Activated CD8-positive, alpha-beta memory T cell treated with anti-CD3 and anti-CD28 coated beads, Interleukin-2, amount 10 ng/mL, durations not matched to agents 7 days and 5 days (primary cell): ENCODE measurements at regions not wholly inside any gene's neighbourhood (a gene's known extent, or its start where the extent isn't known, plus 50 kb on each side); places are given as distances from the start of the nearest gene placed in this dataset.

ENCODE experiments used
- ATAC-seq: fragments of 150-1000 bp; cut with Tn5 transposase; one replicate; pipeline ENCODE4 v1.10.0; 2021; ENCODE audit warnings: moderate library complexity
- CTCF ChIA-PET: fragments of 350-600 bp; sonication (Branson Sonifier 250); formaldehyde crosslinking; loops from one replicate; lab custom pipeline; 2021; ENCODE audit warnings: antibody characterized with exemption; lab: Charles Lee
- DNase-seq: peaks from one replicate; pipeline ENCODE4 v3.0.0-alpha.2; 2020
- H3K27ac Mint-ChIP-seq: one replicate; pipeline ENCODE4 v1.8.0; 2021; ENCODE audit warnings: mild to moderate bottlenecking, mixed read lengths
- H3K27me3 Mint-ChIP-seq: one replicate; pipeline ENCODE4 v1.8.0; 2021; ENCODE audit warnings: mixed read lengths
- H3K36me3 Mint-ChIP-seq: one replicate; pipeline ENCODE4 v1.8.0; 2021; ENCODE audit warnings: mild to moderate bottlenecking, mixed read lengths
- H3K4me1 Mint-ChIP-seq: one replicate; pipeline ENCODE4 v1.8.0; 2021; ENCODE audit warnings: mixed read lengths
- H3K4me3 Mint-ChIP-seq: one replicate; pipeline ENCODE4 v1.8.0; 2021; ENCODE audit warnings: mild to moderate bottlenecking, moderate library complexity, mixed read lengths
- H3K9me3 Mint-ChIP-seq: one replicate; pipeline ENCODE4 v1.8.0; 2022; ENCODE audit warnings: low read depth, mixed read lengths

DNA sequence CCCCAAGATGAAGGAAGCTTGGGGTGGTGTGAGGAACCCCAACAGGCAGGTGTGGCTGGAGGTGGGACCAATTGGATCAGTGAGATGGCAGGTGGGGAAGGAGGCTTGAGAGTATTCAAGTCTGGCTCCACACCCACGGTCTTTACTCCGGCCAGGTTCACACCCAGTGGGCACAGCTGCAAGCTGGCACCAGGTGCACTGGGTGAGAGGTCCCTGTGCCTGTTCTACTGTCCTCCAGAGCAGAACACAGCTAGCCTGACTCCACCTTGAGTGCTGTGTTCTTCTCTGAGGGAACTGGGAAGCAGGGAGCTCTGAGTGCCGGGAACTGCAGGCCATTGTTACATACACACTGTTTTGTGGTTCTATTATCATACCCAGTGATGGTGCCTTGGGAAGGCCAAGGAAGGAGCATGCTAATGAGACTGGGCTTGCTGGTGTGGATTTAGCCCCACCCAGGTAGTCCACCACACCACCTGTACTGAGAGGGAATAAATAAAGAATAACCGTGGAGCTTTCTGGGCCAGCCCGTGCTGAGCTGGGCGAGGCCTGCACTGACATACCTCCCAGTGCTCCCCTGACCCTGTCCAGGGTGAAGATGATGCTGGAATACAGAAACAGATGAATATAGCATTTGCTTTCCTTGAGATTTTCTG lies 93.4 kb downstream of the ABHD5 start:
- Mint-ChIP-seq H3K36me3 (no peaks in the 10 kb centered on the region), H3K4me3 (no peak overlapping the region), H3K9me3 (no peaks in the 10 kb centered on the region), H3K27me3 (peaks cover 5% of the 10 kb centered on the region), H3K4me1 (no peaks in the 10 kb centered on the region), H3K27ac (no peak overlapping the region)
- CTCF ChIA-PET: interaction anchor here (1.5 kb wide), 1 partner anchor 15 kb away, joined by 4 read pairs; no protein-coding TSS in a partner anchor
- ATAC-seq (no peak), DNase-seq (no peak)

DNA sequence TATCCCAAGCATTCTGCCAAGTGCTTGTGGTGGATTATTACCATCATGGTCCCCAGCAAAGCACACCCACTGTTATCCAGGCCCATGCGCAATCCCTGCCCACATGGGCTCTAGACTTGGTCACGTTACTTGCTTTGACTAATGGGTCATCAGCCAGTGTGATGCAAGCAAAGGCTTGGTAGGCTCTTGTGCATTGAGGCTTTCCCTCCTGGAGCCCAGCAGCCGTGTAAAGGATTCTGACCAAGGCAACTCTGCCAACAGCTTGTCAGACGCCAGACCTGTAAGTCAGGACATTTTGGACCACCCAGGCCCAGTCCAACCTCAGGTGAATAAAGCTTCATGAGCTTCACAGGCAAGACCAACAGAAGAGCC lies 93.9 kb downstream of the ABHD5 start:
- Mint-ChIP-seq H3K36me3 (no peaks in the 10 kb centered on the region), H3K4me1 (no peaks in the 10 kb centered on the region), H3K27me3 (peaks cover 6% of the 10 kb centered on the region), H3K9me3 (no peaks in the 10 kb centered on the region), H3K27ac (no peak overlapping the region), H3K4me3 (no peak overlapping the region)
- CTCF ChIA-PET: interaction anchor here (1.5 kb wide), 1 partner anchor 16 kb away, joined by 4 read pairs; no protein-coding TSS in a partner anchor
- no peak for ATAC-seq
- no peak for DNase-seq

DNA sequence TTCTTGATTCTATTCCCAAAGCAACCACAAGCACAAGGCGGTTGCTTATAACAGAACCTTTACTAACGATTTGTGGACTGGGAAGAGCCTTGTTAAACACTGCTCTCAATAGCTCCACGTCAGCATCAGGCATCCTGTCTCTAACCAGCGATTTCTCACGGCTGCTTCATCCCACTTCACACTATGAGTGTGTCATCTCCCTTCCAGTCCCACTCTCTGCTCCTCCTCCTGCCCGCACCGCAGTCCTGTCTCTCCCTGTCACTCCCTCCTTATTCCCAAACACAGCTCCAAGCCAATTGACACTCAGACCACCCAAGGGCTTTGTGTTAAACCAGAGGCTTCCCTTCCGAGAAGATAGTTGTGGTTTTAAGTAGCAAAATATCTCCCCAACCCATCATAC lies 94.8 kb downstream of the ABHD5 start:
- Mint-ChIP-seq H3K27ac (no peak overlapping the region), H3K9me3 (no peaks in the 10 kb centered on the region), H3K27me3 (peaks cover 12% of the 10 kb centered on the region), H3K4me1 (no peaks in the 10 kb centered on the region), H3K36me3 (no peaks in the 10 kb centered on the region), H3K4me3 (no peak overlapping the region)
- ATAC-seq: no peak
- CTCF ChIA-PET: no interaction called here
- DNase-seq: no peak

DNA sequence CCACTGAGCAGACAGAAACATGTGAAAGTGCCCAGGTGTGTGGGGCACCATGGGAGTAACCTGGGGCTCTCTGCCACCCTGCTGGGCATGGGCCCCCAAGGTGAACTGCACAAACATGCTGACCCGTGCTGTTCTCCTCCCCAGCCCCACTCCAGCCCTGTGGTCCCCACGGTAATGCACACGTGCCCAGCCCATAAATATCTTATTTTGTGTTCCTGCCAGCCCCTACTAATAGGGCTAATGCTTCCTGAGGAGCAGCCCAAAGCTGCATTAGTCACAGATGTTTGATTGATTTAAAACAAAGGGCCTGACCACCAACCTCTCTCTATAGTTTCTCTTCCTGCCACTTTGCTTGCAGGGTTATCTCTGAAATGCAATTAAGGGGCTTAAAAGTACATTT lies 95.4 kb downstream of the ABHD5 start:
- CTCF ChIA-PET: no interaction called here
- H3K27ac Mint-ChIP-seq: no peak overlapping the region
- H3K4me1 Mint-ChIP-seq: no peaks in the 10 kb centered on the region
- H3K9me3 Mint-ChIP-seq: no peaks in the 10 kb centered on the region
- H3K36me3 Mint-ChIP-seq: no peaks in the 10 kb centered on the region
- no peak overlapping the region for H3K4me3 Mint-ChIP-seq
- H3K27me3 Mint-ChIP-seq: peaks cover 13% of the 10 kb centered on the region
- ATAC-seq: no peak
- no peak for DNase-seq

DNA sequence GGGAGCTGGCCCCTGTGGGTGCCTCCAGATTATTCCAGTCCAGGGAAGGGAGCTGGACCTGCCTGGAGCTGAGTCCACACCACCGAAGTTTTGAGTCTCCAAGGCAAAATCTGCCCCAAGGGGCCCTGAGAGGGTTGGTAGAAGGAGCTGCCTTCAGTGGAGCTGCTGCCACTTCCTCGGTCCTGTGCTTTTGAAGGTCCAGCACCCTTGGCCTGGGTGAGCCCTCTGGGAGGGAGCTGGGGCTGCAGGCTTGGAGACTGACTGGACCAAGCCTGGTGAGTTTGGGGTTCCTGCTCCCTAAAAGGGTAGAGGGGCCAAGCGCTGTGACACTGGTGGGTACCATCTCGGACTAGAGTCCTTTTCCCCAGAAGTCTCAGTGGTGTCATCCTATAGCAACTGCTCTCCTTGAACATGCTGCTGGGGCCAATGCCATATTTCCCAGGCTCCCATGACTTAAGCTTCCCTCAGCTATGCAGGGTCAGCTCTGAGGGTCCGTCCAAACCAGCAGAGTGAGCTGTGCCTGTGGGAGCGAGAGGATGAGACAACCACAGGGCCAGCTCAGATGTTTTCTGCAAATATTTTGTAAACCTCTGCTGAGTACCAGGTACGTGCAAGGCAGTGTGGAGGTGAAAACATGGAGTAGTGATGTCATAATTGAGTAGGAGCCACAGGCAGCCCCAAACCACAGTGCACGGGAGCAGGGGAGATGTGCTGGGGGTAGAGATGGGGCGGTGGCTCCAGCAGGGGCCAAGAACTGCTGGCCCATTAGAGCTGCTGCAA lies 96.0 kb downstream of the ABHD5 start:
- DNase-seq: no peak
- Mint-ChIP-seq H3K4me3 (no peak overlapping the region), H3K36me3 (no peaks in the 10 kb centered on the region), H3K4me1 (no peaks in the 10 kb centered on the region), H3K27ac (no peak overlapping the region), H3K9me3 (no peaks in the 10 kb centered on the region), H3K27me3 (peaks cover 16% of the 10 kb centered on the region)
- CTCF ChIA-PET: no interaction called here
- ATAC-seq: no peak

DNA sequence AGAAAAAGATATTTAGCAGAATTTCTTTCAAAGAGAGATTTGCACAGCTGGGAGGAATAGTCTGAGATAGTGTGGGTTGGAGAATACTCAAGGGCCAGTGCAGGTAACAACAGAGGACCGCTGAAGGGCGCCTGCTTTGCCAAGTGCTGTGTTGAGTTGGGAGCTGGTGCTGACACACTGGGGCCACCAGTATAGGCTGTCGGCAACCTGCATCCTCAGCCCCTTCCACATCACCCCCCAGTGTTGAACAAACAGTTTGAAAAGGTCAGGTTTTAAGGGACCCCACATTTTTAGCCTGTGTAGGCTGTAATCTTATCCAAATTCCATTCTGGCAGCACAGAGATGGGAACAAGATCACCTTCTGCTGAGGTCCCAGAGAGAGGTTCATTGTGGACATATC lies 96.6 kb downstream of the ABHD5 start:
- CTCF ChIA-PET: no interaction called here
- Mint-ChIP-seq H3K9me3 (no peaks in the 10 kb centered on the region), H3K4me3 (no peak overlapping the region)

DNA sequence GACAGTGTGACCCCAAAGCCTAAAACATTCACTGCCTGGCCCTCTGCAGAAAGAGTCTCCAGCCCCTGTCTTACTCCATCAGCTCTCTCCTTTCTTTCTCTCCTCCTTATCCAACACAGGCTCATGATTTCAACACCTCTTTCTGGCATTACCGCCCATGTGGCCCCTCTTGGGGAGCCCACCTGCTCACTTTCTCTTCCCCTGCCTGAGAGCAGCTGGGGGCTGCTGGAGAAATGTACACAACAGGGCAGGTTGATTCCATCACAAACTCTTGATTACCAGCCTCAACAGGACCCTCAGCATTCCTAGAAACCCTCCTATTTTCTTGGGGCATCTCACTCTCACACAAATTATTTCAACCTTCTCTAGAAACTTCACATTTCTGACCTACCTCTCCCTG lies 98.3 kb downstream of the ABHD5 start:
- Mint-ChIP-seq H3K9me3 (no peaks in the 10 kb centered on the region), H3K4me1 (no peaks in the 10 kb centered on the region), H3K36me3 (no peaks in the 10 kb centered on the region), H3K27ac (no peak overlapping the region), H3K4me3 (no peak overlapping the region), H3K27me3 (peaks cover 19% of the 10 kb centered on the region)
- DNase-seq (no peak), ATAC-seq (no peak)
- CTCF ChIA-PET: no interaction called here

More for the DNA sequence above, 96.6 kb downstream of the ABHD5 start:
- Mint-ChIP-seq H3K4me1 (no peaks in the 10 kb centered on the region), H3K27me3 (peaks cover 18% of the 10 kb centered on the region), H3K36me3 (no peaks in the 10 kb centered on the region), H3K27ac (no peak overlapping the region)
- ATAC-seq: no peak
- no peak for DNase-seq

DNA sequence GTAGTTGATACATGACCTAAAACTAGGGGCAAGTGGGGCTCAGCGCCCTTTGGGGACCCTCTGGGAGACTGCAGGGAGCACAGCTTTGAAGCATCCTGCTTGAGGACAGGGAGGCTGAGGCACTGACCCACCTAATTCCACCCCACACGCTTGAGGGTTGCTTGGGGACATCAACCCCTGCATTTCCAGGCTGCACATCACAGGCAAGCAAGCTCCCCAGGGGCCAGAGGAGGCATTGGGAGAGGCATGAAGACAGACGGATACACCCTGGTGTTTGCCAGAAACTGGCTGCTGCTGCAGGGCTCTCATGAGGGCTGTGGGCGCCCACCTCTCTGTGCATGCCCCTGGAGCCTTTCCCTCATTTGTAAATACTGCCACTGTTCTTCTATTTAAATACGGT lies 99.3 kb downstream of the ABHD5 start:
- CTCF ChIA-PET: no interaction called here
- H3K27ac Mint-ChIP-seq: no peak overlapping the region
- no peaks in the 10 kb centered on the region for H3K9me3 Mint-ChIP-seq
- DNase-seq (no peak), ATAC-seq (no peak)
- H3K4me1 Mint-ChIP-seq: no peaks in the 10 kb centered on the region
- H3K36me3 Mint-ChIP-seq: no peaks in the 10 kb centered on the region
- H3K4me3 Mint-ChIP-seq: no peak overlapping the region
- peaks cover 25% of the 10 kb centered on the region for H3K27me3 Mint-ChIP-seq

DNA sequence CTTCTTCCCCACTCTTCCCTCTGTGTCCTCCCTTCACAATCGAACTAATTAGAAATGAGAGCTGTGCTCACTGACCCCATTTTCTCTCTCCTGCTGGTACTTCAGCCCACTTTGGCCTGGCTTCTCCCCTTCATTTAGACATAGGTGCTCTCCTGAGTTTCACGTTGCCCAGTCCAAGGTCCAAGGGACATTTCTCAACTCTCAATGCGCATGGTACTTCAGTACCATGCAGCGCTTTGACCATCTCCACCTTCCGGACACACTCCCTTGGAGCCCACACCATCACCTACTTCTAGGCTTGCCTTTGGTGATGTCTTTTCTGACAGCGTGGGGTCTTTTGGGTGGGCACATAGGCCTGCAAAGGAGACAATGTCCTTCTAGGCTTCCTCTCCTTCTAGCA lies 99.7 kb downstream of the ABHD5 start:
- Mint-ChIP-seq H3K4me3 (no peak overlapping the region), H3K36me3 (no peaks in the 10 kb centered on the region), H3K9me3 (no peaks in the 10 kb centered on the region), H3K27me3 (peaks cover 25% of the 10 kb centered on the region), H3K27ac (no peak overlapping the region), H3K4me1 (no peaks in the 10 kb centered on the region)
- ATAC-seq: no peak
- CTCF ChIA-PET: no interaction called here
- DNase-seq: no peak

DNA sequence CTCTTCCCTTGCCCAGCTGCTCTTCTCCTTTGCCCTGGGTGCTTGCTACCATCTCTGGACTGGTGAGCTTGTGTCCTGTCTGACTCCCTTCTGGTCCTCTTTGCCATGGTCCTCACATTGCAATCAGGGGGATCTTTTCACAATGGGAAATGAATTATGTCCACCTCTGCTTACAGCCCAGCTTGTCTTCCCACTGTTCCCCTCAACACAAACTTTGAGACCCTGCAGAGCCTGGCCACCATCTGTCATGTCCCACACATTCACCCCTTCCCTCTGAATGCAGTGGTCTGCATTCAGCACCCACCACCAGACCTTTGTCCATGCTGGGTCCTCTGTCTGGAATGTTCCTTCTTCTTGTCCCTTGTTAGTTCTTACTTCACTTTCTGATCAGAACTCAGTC lies 100.5 kb downstream of the ABHD5 start:
- Mint-ChIP-seq H3K27ac (no peak overlapping the region), H3K4me3 (no peak overlapping the region), H3K27me3 (peaks cover 30% of the 10 kb centered on the region), H3K4me1 (no peaks in the 10 kb centered on the region), H3K36me3 (no peaks in the 10 kb centered on the region), H3K9me3 (no peaks in the 10 kb centered on the region)
- DNase-seq (no peak), ATAC-seq (no peak)
- CTCF ChIA-PET: no interaction called here

DNA sequence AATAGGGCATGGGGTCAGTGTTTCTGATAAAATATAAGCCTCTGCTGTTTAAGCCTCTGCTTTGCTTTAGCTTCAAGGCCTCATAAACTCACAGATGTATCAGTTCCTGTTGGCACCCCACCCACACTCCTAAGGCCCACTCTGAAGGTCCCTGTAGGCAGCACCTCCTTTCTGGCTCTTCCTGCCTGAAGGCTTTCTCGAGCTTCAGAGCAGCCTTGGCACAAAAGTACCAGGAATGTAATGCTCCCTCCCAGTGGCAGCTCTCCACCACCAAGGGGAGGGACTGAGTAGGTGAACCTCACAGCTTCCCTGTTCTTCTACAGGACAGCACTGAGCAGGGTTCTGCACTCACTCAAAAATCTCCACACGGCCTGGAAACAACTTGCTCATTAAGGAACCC lies 102.2 kb downstream of the ABHD5 start:
- peaks cover 35% of the 10 kb centered on the region for H3K27me3 Mint-ChIP-seq
- H3K36me3 Mint-ChIP-seq: no peaks in the 10 kb centered on the region
- H3K4me1 Mint-ChIP-seq: no peaks in the 10 kb centered on the region
- H3K4me3 Mint-ChIP-seq: no peak overlapping the region
- DNase-seq (no peak), ATAC-seq (no peak)
- H3K9me3 Mint-ChIP-seq: no peaks in the 10 kb centered on the region
- CTCF ChIA-PET: interaction anchor here (0.6 to 1.7 kb wide), 2 partner anchors 24 to 157 kb away, joined by 3 read pairs; no protein-coding TSS in a partner anchor
- H3K27ac Mint-ChIP-seq: no peak overlapping the region

DNA sequence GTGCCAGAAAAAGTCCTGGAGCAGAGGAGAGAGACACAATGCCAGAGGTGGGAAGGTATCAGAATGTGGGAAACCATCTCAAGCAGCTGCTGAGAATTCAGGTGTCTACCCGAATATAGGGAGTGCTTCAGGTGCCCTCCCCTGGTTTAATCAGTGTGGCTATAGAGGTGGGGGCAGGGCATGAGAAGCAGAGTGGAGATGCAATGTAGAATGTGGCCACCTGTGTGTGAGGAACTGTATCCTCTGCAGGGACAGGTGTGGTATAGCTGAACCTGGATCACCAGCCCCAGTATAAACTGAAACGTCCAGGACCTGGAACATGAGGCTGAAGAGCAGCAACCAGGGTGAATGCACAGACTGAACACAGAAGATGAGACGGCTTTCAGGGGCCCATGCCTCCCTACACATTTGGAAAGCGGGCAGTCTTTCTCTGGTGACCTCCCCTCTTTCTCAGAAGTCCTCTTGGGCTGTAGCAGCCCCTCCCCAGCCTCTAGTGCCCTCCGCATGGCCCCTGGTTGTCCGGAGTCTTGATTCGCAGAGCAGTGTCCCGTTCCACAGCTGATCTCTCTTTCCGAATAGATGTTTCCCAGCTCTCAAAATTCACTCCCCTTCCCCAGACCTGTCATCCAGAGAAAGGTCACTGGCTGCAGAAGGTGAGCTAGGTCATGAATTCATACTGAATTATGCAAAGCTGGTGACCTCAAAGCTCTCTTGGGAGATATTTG lies 103.1 kb downstream of the ABHD5 start:
- Mint-ChIP-seq H3K9me3 (no peaks in the 10 kb centered on the region), H3K27ac (no peak overlapping the region), H3K4me1 (no peaks in the 10 kb centered on the region), H3K4me3 (no peak overlapping the region), H3K27me3 (peaks cover 38% of the 10 kb centered on the region), H3K36me3 (no peaks in the 10 kb centered on the region)
- CTCF ChIA-PET: interaction anchor here (1.7 kb wide), 1 partner anchor 25 kb away, joined by 3 read pairs; no protein-coding TSS in a partner anchor
- DNase-seq (no peak), ATAC-seq (no peak)

DNA sequence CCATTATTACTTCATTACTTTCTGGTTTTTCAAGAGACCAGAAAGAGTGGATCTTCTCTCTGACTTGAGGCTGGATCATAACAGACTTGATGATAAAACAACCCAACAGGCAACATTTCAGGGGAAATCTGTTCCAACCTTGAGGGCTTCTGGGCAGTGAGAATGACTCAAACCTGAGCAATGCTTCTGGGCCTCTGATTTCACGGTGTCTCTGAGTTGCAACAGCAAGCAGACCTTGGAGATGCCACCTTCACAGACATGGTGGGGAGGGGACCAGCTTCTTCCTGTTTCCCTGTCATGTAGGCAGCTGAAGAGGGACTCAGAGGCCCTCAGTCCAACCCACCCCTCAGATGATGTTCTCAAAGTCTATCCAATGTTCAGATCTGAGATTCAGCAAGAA lies 104.0 kb downstream of the ABHD5 start:
- ATAC-seq (no peak), DNase-seq (no peak)
- CTCF ChIA-PET: no interaction called here
- H3K36me3 Mint-ChIP-seq: no peaks in the 10 kb centered on the region
- no peak overlapping the region for H3K4me3 Mint-ChIP-seq
- H3K9me3 Mint-ChIP-seq: no peaks in the 10 kb centered on the region
- H3K4me1 Mint-ChIP-seq: no peaks in the 10 kb centered on the region
- peaks cover 36% of the 10 kb centered on the region for H3K27me3 Mint-ChIP-seq
- no peak overlapping the region for H3K27ac Mint-ChIP-seq

DNA sequence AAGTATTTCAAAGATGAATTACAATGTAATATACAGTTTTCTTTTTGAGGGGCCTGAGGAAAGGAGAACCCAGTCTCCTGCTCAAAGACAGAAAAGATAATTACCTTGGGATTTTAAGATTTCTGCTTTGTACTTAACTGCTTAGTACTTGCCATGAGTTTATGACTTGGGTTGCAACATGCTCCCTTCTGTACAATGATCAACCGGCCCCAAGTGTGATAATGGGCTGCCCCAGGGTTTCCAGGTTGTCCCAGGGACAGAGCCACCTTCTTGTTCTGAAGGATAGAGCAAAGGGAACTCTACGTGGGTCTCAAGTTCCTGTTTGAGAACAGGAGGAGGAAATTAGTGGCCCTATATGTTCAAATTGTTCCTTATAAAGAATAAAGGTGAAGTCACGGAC lies 104.8 kb downstream of the ABHD5 start:
- no peaks in the 10 kb centered on the region for H3K36me3 Mint-ChIP-seq
- H3K4me1 Mint-ChIP-seq: no peaks in the 10 kb centered on the region
- CTCF ChIA-PET: no interaction called here
- DNase-seq: no peak
- H3K27me3 Mint-ChIP-seq: peaks cover 37% of the 10 kb centered on the region
- no peak for ATAC-seq
- no peak overlapping the region for H3K27ac Mint-ChIP-seq
- no peaks in the 10 kb centered on the region for H3K9me3 Mint-ChIP-seq
- H3K4me3 Mint-ChIP-seq: no peak overlapping the region
